Globus pallidus (tissue), 1 donor: ENCODE measurements at regions not wholly inside any gene's neighbourhood (a gene's known extent, or its start where the extent isn't known, plus 50 kb on each side); places are given as distances from the start of the nearest gene placed in this dataset.

ENCODE experiments used
- DNase-seq: peaks from one replicate; pipeline ENCODE4 v3.0.0-alpha.2; 2015; ENCODE audit warnings: low spot score

DNA sequence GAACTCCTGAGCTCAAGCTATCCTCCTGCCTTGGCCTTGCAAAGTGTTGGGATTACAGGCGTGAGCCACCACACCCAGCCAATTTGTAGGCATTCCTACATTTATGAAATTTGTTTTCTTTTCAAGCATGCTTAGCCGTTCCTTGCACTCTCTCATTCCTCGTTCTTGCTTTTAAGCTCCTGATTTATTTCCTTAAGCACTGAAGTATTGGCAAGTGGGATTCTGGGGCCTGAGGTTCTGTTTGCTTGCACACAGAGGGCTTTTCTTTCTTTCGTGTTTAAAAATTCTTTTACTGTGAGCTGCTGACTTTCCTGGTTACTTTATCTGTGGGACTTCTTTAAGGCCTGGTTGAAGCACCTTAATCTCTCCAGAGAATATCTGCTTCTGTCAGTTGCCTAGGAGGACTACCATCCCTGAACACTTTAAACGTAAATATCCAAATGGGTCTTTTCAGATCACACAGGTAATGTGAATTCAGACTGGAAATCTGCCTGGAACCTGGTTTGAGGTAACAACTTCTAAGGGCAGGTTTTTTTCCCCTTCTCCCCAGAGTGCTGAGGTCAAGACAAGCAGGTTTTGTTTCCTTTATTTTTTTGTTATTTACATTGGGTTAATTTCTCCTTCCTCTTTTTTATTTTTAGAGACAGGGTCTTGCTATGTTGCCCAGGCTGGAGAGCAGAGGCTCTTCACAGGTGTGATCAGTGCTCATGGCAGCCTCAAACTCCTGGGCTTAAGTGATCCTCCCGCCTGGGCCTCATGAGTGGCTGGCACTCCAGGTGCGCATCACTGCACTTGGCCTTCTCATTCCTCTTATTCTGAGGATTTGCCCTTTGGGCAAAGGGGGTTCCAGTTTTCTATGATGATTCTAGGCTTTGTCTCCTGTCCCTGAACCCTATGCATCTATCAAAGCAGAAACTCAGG lies 102.9 kb downstream of the PFKFB3 start:
- no peak for DNase-seq

DNA sequence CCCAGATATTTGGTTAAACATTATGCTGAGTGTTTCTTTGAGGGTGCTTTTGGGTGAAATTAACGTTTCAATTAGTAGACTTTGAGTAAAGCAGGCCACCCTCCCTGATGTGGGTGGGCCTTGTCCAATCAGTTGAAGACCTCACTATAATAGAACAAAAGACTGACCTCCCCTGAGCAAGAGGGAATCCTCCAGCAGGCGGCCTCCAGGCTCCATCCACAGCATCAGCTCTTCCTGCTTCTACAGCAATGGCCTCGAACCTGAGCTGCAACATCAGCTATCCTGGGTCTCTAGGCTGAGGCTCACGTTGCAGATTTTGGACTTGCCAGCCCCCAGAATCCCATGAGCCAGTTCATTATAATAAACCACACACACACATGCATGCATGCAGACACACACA lies 104.2 kb downstream of the PFKFB3 start:
- DNase-seq = no peak

DNA sequence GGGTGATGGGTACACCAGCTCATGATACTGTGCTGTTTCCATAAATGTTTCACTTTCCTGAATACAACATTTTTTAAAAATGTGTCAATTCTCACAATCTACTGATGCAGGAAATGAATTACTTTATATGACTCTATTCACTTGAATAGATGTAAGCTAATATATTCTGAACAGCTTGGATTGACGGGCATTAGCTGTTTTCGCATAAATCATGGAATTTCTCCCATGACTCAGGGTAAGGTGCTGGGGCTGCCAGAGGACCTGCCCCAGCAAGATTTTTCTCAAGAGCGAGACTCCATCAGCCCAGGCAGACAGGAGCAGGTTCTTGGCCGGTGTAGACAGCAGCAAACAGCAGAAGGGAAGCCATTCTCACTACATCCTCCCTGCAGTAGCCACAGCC lies 107.1 kb downstream of the PFKFB3 start:
- no peak for DNase-seq

DNA sequence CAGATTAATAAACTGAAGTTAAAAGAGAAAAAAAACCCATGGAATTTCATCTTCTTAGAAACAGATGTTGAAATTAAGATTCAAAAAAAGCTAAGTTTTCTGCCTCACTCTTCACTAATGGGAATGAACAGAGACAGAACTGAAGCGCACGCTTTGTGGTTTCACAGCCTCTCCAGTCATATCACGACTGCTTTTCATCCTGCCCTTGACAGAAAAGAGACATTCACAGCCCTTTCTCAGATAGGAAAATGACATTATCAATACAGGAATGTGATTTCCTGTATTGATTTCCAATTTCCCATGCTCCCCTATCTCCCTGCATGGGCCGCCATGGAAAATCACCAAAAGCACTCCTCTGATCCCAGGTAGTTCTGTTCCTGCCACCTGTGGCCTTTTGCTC lies 108.2 kb downstream of the PFKFB3 start:
- no peak for DNase-seq

DNA sequence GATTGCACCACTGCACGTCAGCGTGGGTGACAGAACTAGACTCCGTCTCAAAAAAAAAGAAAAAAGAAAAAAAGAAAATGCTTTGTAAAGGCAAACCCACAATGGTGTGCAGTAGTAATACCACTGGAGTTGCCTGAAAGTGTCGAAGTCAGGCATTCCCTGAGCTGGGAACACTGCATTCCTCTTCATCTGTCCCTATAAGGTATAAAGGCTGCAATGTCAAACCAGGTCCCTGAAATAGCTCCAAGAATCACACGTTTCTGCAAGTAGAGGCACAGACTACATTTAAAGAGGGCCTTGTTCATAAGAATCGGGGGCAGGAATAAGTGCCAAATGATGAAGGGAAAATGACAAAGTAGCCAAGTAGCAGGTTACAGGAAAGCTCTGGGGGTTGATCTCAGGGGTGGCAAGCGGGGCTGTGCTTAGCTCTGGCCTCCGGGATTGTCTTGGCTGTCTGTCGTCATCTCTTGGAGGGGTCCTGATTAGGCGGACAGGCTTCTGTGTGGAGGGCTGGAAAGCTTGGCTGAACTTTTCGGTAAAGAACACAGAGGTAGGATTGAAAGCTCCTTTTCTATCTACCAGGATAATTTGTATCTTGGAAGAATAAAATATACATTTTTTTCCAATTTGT lies 109.1 kb downstream of the PFKFB3 start:
- DNase-seq = no peak

DNA sequence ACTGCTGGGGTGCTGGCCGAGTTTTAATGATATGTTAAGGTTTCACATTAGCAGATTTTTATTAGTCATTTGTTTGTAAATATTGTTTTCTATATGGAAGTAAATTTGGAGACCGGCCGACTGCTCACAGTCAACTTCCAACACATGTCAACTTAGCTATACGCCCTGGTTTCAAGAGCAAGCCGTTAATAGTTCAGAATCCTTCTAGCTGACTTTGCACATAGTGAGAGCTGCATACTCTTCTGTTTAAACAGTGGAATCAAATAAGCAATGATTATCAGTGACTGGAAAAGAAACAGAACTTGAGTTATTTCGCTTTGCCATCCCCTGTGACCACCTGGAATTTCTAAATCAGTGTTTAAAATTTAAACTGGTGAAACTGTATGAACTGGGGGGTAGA lies 109.9 kb downstream of the PFKFB3 start:
- DNase-seq = no peak

DNA sequence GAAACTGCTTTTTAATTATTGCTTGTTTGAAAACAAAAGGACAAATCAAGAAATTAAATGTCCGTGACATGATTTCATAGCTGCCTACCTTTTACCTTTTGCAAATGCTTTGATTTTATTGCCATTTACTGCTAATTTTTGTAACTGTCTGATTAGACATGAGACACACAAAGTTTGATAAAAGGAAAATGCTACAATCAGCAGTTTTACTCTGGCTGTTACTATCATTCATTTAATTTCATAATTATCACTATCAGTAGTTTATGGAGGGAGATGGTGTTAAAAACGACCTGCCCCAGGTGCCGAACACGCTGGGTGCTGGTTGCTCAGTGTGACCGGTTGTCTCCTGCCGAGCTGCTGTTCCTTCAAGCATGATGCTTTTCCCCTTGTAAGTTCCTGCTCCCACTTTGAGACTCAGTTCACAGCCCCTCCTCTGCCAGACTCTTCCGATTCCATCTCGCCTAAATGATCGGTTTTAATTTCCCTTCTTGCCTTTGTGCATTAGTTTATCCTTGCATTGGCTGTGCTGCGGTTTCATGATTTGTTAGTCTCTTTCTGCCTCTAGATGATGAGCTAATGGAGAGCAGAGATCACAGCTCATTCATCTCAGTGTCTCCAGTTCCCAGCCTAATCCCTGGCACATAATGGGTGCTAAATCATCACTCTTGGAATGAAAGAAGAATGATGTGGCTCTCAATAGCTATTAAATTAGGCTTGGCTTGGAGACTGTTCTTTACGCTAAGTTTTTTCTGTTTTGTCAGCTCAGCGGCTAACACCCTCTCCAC lies 110.6 kb downstream of the PFKFB3 start:
- no peak for DNase-seq

DNA sequence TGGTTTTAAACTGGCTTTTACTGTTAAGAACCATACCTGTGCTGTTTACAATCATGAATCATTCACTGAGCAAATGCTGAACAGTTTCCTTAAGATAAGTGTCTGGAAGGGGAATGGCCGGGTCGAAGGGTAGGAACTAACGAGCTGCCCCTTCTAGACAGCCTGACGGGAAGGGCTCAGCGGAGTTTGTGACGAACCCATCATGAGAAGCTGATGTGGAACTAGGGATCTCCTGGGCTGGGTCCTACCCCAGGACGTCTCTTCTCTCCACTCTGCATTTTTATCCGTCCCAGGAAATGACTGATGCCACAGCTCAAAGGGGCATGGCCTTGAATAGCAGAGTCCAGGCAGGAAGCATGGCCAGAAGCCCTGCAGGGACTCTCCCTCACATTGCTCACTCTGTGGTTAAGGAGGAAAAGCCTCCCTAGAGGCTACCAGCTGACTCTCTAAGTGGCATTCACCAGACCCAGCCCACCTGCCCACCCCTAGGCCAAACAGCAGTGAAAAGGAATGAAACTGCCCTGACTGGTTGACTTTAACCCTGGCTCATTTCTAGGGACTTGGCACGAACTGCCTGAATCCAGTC lies 112.0 kb downstream of the PFKFB3 start:
- no peak for DNase-seq

DNA sequence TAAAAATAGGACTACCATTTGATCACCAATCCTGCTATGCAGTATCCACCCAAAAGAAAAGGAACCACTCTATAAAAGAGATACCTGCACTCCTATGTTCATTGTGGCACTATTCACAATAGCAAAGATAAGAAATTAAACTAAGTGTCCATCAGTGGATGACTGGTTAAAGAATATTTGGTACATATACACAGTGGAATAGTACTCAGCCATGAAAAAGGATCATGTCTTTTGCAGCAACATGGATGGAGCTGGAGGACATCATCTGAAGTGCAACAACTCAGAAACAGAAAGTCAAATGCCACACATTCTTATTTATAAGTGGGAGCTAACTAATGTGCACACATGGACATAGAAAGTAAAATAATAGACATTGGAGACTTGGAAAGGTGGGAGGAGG lies 116.4 kb downstream of the PFKFB3 start:
- no peak for DNase-seq

DNA sequence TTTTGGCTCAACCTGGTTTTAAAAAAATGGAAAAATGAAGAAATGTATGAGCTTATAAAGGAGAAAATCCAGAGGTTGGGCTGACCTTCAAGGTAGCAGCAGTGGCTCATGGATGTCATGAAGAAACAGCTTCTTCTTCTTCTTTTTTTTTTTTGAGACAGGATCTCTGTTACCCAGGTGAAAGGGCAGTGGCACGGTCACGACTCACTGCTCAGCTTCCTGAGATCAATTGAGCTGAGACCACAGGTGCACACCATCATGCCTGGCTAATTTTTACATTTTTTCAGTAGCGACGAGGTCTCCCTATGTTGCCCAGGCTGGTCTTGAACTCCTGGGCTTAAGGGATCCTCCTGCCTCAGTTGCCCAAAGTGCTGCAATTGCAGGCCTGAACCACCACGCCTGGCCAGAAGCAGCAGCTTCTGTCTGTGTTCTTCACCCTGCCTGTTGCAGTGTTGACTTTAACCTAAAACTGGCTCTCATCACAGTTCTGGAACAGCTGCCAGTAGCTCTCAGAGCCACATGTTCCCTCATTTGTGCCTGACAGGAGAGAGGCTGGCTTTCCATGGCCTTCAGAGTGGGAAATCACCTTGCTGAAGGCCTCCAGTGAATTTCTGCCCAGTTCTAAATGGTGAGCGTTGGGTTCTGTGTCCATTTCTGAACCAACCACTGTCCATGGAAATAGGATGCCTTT lies 117.7 kb downstream of the PFKFB3 start:
- no peak for DNase-seq

DNA sequence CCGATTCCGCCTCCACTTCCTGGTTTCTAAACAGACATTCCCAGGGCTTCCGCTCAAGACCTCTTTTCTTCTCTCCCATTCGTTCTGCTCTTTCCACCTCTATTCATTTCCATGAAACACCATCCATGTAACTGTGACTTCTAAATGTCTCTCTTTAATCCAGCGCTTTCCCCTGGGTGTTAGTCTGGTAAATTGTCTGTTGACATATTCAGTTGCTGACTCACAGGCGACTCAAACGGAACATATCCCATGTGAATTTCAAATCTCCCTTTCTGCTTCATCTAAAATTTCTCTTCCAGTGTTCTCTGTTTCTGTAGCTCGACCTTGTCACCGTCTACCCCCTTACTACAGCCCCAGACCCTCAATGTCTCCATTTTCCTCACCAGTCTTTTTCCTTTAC lies 119.1 kb downstream of the PFKFB3 start:
- no peak for DNase-seq

DNA sequence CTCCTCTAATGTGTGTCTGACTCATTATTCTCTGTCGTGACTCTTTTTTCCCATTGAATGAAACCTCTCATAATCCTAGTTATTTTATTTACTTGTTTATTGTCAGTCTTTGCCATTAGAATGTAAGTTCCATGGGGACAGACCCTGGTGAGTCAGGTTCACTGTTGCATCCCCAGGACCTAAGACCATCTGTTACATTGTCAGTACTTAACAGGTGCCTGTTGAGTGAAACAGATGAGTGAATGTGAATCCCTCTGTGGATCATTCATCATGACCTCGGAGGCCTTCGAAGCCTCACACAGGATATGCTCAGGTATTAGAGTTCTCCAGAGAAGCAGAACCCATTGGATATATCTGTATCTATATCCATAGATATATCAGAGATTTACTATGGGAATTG lies 120.1 kb downstream of the PFKFB3 start:
- no peak for DNase-seq

DNA sequence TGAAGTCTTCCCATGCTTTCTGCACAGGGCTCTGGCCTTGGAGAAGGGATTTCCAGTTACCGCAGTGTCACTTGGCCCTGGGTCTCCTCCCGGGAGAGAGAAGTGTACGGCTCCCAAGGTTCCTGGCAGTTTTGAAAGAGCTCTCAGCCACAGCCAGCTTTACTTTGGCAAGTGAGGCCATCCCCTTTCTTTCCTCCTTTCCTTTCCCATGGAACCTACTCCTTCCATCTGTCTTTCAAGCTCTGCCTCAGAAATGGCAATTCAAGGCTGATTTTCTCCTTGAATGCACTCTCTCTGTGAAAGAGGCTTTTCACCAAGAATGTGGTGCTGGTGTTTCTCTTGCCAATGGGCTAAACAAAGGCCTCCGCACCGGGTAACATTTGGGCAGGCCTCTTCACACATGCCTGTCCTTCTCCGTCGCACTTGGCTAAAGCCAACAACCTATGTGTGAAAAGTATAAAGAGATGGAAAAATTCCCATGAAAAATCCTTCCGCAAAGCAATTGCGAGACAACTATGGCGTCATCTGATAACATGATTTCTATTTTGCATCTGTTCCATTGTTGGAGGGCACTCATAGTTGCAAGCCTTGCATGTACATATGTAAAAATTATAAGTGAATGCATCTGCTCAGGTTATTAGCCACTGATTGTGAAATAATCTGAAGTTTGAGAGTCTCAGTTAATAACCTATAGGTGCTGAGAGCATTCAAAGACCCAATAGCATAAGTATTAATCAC lies 125.4 kb downstream of the PFKFB3 start:
- DNase-seq = peak; percentile 81

DNA sequence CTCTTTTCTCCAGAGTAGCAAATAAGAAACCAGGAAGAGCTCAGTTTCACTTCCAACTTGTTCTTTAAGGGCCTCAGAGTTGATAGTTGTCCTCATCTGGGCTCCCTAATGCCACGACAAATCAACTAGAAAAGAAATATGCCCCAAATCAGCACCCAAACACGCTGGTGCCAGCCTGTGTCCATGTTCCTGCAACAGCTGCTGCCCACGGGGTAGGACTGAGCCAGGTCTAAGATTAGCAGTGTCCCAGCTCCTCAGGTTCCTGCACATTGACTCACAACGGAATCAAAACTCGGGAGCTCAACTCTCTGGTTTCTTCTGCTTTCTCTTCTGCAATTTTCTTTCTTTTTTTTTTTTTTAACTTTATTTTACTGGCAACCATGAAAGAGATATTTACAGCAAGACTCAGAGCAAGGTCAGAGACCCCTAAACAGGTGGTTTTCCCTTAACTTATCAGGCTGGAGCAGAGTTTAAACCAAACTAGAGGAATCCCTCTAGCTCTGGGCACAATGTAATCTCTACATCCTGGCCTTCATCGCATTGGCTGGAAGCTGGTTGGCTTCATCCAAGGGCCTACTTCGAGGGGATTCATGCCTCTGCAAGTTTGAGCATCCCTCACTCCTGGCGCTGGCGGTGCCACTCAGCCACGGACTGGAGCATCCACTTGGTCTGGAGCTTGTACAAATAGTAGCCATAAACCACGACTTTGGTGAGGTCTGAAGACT lies 126.1 kb downstream of the PFKFB3 start:
- DNase-seq = peak; percentile 69

DNA sequence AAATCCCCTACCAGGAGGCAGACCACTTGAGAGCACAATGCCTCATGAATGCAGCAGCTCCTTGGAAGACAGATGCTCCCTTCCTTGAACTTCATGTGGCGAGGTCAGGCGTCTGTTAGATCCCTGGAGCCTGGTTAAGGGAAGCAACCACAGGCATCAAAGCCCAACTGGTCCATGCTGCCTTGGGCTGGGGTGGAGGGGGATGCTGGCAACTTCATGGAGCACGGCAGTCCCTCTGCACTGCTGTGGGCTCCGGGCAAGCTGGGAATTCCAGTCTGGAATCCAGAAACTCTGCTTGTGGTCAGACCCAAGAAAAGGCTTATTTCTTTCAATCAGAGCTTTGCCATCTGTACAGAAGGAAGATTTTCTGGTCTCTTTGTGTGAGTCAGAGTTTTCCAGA lies 130.4 kb downstream of the PFKFB3 start:
- no peak for DNase-seq

DNA sequence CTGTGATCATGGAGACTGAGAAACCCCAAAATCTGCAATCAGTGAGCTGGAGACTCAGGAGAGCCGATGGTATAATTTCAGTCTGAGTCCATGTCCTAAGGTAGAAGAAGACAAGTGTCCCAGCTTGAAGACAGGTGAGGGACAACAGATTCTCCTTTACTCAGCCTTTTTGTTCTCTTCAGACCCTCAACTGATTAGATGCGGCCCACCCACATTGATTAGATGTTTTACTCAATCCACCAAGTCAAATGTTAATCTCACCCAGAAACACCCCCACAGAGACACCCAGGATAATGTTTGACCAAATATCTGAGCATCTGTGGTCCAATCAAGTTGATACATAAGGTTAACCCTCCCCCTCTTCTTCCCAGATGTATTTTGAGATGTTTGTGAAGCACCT lies 131.2 kb downstream of the PFKFB3 start:
- DNase-seq = no peak

DNA sequence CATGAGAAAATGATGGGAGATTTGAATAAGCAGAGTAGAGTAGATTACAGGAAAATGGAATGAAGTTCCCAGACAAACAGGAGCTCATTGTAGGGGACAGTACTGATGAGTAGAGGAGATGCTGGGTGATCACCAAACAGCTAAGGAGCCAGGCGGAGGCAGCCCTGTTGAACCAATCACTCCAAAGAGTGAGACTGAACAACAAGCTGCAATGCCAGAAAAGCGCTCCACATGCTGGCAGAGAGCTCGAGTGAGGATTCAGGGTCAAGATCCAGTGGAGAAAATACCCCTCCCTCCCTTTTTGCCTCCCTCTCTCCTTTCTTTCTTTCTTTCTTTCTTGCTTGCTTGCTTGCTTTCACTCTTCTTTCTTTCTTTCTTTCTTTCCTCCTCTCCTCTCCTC lies 133.3 kb downstream of the PFKFB3 start:
- peak; percentile 50 for DNase-seq

DNA sequence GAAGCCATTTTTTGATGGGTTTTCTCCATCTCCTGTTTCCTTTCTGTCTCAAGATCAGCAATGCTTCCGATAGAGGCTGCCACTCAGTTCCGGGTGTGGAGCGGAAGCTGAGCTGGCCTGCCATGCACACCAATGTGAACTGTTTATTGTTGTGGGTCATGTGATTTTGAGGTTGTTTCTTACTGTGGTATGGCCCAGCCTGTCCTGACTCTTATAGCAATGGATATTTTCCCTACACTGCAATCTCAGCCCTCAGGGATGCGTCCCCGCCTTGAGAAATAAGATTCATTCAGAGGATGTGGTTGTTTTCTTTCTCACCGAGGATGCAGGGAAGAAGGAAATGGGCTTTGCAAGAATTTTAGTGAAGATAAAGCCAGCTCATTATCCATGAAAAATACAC lies 134.7 kb downstream of the PFKFB3 start:
- no peak for DNase-seq

DNA sequence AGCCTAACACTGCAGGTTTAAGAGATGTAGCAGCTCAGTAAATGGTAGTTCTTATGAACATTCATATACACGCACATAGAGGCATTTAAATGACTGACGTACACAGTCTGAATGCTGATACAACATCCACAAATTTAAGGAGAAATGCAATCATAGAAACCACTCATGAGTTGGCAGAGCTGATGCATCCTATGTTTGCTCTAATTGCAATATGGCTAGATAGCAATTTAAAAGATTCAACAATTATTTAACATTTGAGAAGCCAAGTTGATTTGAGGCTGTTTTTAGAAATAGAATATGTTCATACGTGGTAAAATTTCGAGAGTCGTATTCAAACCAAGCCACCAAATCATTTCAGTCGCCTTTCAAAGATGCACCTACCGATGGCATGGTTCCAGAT lies 135.6 kb downstream of the PFKFB3 start:
- DNase-seq = no peak

DNA sequence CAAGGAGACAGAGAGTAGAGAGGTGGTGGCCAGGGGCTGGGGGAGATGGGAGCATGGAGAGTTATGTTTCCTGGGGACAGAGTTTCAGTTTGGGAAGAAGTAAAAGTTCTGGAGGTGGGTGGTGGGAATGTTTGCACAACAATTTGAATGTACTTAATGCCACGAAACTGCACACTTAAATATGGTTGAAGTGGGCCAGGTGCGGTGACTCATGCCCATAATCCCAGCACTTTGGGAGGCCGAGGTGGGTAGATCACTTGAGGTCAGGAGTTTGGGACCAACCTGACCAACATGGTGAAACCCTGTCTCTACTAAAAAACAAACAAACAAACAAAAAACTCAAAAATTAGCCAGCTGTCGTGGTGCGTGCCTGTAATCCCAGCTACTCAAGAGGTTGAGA lies 137.2 kb downstream of the PFKFB3 start:
- DNase-seq = no peak
